Left lung (tissue), 4 donors: ENCODE measurements at regions not wholly inside any gene's neighbourhood (a gene's known extent, or its start where the extent isn't known, plus 50 kb on each side); places are given as distances from the start of the nearest gene placed in this dataset.

Experiments used
- ATAC-seq: fragments of 200-7000 bp; cut with Tn5 transposase; one replicate; pipeline ENCODE4 v1.9.1; 2020; ENCODE audit warnings: moderate library complexity
- DNase-seq, 4 donors: peaks; one replicate each; pipeline ENCODE4 v3.0.0-alpha.2; 2013 to 2020
- H3K27ac ChIP-seq, 2 donors: fragments of 200-600 bp; sonication (generic) in 1 of 2; one replicate each; pipeline versions ENCODE4 v1.5.0 to v1.8.0; 2020 to 2021
- H3K27me3 ChIP-seq, 2 donors: fragments of 200-600 bp; sonication (generic) in 1 of 2; one replicate each; pipeline versions ENCODE4 v1.5.0 to v1.8.0; 2020 to 2021
- H3K36me3 ChIP-seq, 2 donors: fragments of 200-600 bp; sonication (generic) in 1 of 2; one replicate each; pipeline versions ENCODE4 v1.5.0 to v1.8.0; 2020 to 2021
- H3K4me1 ChIP-seq, 2 donors: fragments of 200-600 bp; one replicate each; pipeline ENCODE4 v1.8.0; 2021
- H3K4me3 ChIP-seq, 2 donors: fragments of 200-600 bp; sonication (generic) in 1 of 2; one replicate each; pipeline versions ENCODE4 v1.5.0 to v1.8.0; 2020 to 2021; ENCODE audit warnings: mild to moderate bottlenecking in 1 of 2
- H3K9me3 ChIP-seq, 2 donors: fragments of 200-600 bp; sonication (generic) in 1 of 2; one replicate each; pipeline versions ENCODE4 v1.5.0 to v1.8.0; 2020 to 2021
- CTCF ChIP-seq, 2 donors: fragments of 200-600 bp; sonication (generic) in 1 of 2; IDR thresholded peaks; one replicate each; pipeline versions ENCODE4 v1.5.0 to v1.8.0; 2021; ENCODE audit warnings: antibody characterized with exemption in 2 of 2
- intact Hi-C, 2 donors: fragments of 100-400 bp; cut with DNase I; formaldehyde crosslinking; loops; one replicate each; pipeline versions ENCODE4 v1.11.2 to v1.14.2; 2022
- donor health status: DM: no; HTN: yes; CAD: no.
- donor health status: DM: no; HTN: no; CAD: no.

DNA sequence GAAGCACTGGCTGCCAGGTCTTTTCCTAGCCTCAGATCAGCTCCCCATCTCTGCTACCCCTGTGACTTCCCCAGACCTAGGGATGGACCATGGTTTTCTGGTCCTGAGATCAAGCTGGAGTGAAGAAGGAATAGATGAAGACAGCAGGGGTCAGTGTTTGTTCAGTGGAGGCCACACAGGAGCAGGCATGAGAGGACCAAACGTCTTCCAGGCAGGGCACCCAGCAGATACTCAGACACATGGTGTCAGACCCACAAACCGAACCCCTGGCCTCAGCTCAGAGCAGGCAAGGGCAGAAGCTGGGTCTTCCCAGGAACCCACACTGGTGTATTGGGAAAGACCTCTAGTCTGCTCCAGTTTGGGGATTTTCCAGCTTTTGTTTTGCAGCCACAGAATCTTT lies 189.7 kb downstream of the IRX5 start:
- no peak overlapping the region for H3K27ac ChIP-seq
- DNase-seq (no peak), ATAC-seq (peak; percentile 87)
- H3K4me3 ChIP-seq, result no peak overlapping the region
- no peaks in the 10 kb centered on the region for H3K4me1 ChIP-seq
- H3K9me3 ChIP-seq, result peaks cover 0 to 10% of the 10 kb centered on the region in 2 donors
- H3K36me3 ChIP-seq, result no peaks in the 10 kb centered on the region
- no peaks in the 10 kb centered on the region for H3K27me3 ChIP-seq
- intact Hi-C loops, result no loop called here
- no peak for TF ChIP-seq CTCF (IDR thresholded peaks at IDR 0.05)

DNA sequence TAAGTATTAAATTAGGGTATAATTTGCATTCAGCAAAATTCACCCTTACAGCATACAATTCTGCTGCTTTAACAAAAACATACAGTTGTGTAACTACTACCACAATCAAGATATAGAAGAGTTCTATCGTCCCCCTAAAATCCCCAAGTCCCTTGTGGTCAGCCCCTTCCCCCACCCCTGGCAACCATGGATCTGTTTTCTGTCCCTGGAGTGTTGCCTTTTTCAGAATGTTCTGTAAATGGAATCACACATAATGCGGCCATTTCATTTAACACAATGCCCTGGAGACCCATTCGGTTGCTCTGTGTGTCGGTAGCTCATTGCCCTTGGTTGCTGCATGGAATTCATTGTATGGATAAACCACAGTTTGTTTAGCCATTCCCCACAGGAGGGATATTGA lies 190.2 kb downstream of the IRX5 start:
- Histone ChIP-seq H3K27ac (no peak overlapping the region), H3K27me3 (no peaks in the 10 kb centered on the region), H3K9me3 (peaks cover 0 to 10% of the 10 kb centered on the region in 2 donors), H3K4me1 (no peaks in the 10 kb centered on the region), H3K4me3 (no peak overlapping the region), H3K36me3 (no peaks in the 10 kb centered on the region)
- no peak for TF ChIP-seq CTCF (IDR thresholded peaks at IDR 0.05)
- intact Hi-C loops, result no loop called here
- no peak for ATAC-seq
- no peak for DNase-seq

DNA sequence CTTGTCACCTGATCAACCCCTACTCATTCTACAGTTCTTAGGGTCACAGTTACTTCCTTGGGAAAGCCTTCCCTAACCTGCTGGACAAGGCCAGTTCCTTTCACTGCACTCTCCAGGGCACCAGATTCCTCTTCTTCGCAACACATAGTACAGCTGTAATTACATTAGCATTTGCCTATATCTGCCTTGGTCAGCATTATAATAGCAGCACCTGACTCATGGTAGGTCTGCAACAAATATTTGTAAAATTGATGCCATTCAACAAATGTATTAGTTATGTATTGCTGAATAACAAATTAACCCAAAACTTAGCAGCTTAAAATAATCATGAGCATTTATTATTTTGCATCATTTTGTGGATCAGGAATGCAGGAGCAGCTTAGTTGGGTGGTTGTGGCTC lies 193.0 kb downstream of the IRX5 start:
- DNase-seq (no peak), ATAC-seq (no peak)
- Histone ChIP-seq H3K27me3 (no peaks in the 10 kb centered on the region), H3K36me3 (no peaks in the 10 kb centered on the region), H3K27ac (no peak overlapping the region), H3K4me1 (no peaks in the 10 kb centered on the region), H3K4me3 (no peak overlapping the region), H3K9me3 (peaks cover 0 to 10% of the 10 kb centered on the region in 2 donors)
- intact Hi-C loops, result no loop called here
- TF ChIP-seq CTCF (IDR thresholded peaks at IDR 0.05), result no peak

DNA sequence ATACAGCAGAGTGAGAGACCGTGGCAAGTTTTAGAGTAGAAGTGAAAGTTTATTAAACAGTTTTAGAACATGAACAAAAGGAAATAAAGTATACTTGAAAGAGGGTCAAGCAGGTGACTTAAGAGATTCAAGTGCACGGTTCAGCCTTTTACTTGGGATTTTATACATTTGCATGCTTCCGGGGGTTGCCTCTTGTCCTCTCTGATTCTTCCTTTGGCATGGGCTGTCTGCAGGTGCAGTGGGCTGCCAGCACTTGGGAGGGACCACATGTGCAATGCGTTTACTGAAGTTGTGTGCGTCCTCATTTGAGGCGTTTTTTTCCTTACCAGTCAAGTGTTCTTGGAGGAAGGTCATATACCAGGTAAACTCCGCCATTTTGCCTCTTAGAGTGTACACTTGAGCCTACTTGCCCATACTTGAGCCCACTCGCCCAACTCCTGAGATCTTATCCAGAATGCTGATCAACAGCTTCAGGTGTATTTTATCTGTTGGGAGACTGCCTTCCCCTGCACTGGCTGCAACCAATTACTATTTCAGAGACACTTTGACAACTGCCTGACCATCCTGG lies 195.2 kb downstream of the IRX5 start:
- no peaks in the 10 kb centered on the region for H3K36me3 ChIP-seq
- peaks cover 0 to 10% of the 10 kb centered on the region in 2 donors for H3K9me3 ChIP-seq
- H3K4me1 ChIP-seq, result no peaks in the 10 kb centered on the region
- no peak for TF ChIP-seq CTCF (IDR thresholded peaks at IDR 0.05)
- intact Hi-C loops, result no loop called here
- ATAC-seq (peak; percentile 85), DNase-seq (peak in 1 of 4 donors; percentile 33)
- H3K4me3 ChIP-seq, result no peak overlapping the region
- no peak overlapping the region for H3K27ac ChIP-seq
- no peaks in the 10 kb centered on the region for H3K27me3 ChIP-seq

GRCh38 chr16:55126456-55126855 lies 195.8 kb downstream of the IRX5 start:
- Histone ChIP-seq H3K36me3 (no peaks in the 10 kb centered on the region), H3K9me3 (peaks cover 0 to 10% of the 10 kb centered on the region in 2 donors), H3K27me3 (no peaks in the 10 kb centered on the region), H3K4me1 (no peaks in the 10 kb centered on the region), H3K4me3 (no peak overlapping the region), H3K27ac (no peak overlapping the region)
- no peak for DNase-seq
- TF ChIP-seq CTCF (IDR thresholded peaks at IDR 0.05), result no peak
- intact Hi-C loops, result no loop called here
- peak; percentile 19 for ATAC-seq
